Activated B cell treated with CpG ODN at 0.5 μM for 24 hours (primary cell): ENCODE measurements at regions not wholly inside any gene's neighbourhood (a gene's known extent, or its start where the extent isn't known, plus 50 kb on each side); places are given as distances from the start of the nearest gene placed in this dataset.

Experiments
- ATAC-seq: fragments of 200-7000 bp; cut with Tn5 transposase; one replicate; pipeline ENCODE4 v1.10.0; 2021; ENCODE audit warnings: low read depth, mild to moderate bottlenecking, moderate library complexity
- CTCF ChIA-PET: fragments of 350-600 bp; sonication (Branson Sonifier 250); formaldehyde crosslinking; loops from one replicate; lab custom pipeline; 2021; ENCODE audit warnings: antibody characterized with exemption; lab: Charles Lee
- POLR2A ChIA-PET: fragments of 350-600 bp; sonication (Branson Sonifier 250); formaldehyde crosslinking; loops from one replicate; lab custom pipeline; 2021; ENCODE audit warnings: antibody characterized with exemption; lab: Charles Lee
- DNase-seq: peaks from one replicate; pipeline ENCODE4 v3.0.0; 2022
- H3K27ac Mint-ChIP-seq: one replicate; pipeline ENCODE4 v1.8.0; 2020; ENCODE audit warnings: mixed read lengths
- H3K27me3 Mint-ChIP-seq: one replicate; pipeline ENCODE4 v1.8.0; 2021; ENCODE audit warnings: mixed read lengths
- H3K36me3 Mint-ChIP-seq: one replicate; pipeline ENCODE4 v1.8.0; 2021; ENCODE audit warnings: low read depth, mixed read lengths
- H3K4me1 Mint-ChIP-seq: one replicate; pipeline ENCODE4 v1.8.0; 2021; ENCODE audit warnings: mixed read lengths
- H3K4me3 Mint-ChIP-seq: one replicate; pipeline ENCODE4 v1.8.0; 2020; ENCODE audit warnings: mild to moderate bottlenecking, mixed read lengths
- H3K9me3 Mint-ChIP-seq: one replicate; pipeline ENCODE4 v1.8.0; 2020; ENCODE audit warnings: mixed read lengths
- intact Hi-C: fragments of 100-400 bp; cut with micrococcal nuclease; formaldehyde crosslinking; loops from one replicate; pipeline ENCODE4 v1.15.1; 2024
- TF ChIP-seq, protein P1 (sequence below): fragments of 200-600 bp; IDR thresholded peaks from one replicate; pipeline ENCODE4 v1.8.0; 2022; ENCODE audit warnings: antibody characterized with exemption, mild to moderate bottlenecking

DNA sequence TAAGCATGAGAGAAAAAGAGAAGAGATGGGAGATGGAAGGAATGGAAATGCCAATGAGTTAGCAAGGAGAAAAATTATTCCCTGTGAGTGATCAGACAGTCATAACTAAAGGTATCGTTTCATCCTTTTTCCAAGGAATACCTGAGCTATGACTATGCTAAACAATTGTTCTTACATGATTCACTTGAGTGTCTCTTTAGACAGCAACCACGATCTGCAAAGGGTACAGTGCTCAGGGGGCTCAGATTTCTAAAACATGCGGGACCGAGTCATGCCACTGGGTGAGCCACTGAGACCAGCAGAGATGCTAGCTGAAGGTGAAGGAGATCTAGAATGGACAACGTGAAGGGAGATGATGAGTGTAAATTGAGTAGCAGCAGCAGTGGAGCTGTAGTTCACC, 78.0 kb upstream of the CTTNBP2 start:
- POLR2A ChIA-PET = no interaction called here
- CTCF ChIA-PET = no interaction called here
- Mint-ChIP-seq H3K4me1 (no peaks in the 10 kb centered on the region), H3K4me3 (no peak overlapping the region), H3K27ac (no peak overlapping the region), H3K9me3 (peaks cover 2% of the 10 kb centered on the region), H3K27me3 (no peaks in the 10 kb centered on the region), H3K36me3 (no peaks in the 10 kb centered on the region)
- ATAC-seq (no peak), DNase-seq (no peak)
- TF ChIP-seq, protein P1, sequence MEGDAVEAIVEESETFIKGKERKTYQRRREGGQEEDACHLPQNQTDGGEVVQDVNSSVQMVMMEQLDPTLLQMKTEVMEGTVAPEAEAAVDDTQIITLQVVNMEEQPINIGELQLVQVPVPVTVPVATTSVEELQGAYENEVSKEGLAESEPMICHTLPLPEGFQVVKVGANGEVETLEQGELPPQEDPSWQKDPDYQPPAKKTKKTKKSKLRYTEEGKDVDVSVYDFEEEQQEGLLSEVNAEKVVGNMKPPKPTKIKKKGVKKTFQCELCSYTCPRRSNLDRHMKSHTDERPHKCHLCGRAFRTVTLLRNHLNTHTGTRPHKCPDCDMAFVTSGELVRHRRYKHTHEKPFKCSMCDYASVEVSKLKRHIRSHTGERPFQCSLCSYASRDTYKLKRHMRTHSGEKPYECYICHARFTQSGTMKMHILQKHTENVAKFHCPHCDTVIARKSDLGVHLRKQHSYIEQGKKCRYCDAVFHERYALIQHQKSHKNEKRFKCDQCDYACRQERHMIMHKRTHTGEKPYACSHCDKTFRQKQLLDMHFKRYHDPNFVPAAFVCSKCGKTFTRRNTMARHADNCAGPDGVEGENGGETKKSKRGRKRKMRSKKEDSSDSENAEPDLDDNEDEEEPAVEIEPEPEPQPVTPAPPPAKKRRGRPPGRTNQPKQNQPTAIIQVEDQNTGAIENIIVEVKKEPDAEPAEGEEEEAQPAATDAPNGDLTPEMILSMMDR = no peak
- intact Hi-C loops = no loop called here

GRCh38 chr7:117951691-117952280, 78.5 kb upstream of the CTTNBP2 start:
- intact Hi-C loops = no loop called here
- no peak for DNase-seq
- ATAC-seq = no peak
- no peak overlapping the region for H3K4me3 Mint-ChIP-seq
- H3K9me3 Mint-ChIP-seq = peaks cover 2% of the 10 kb centered on the region
- peaks cover under 1% of the 10 kb centered on the region for H3K27me3 Mint-ChIP-seq
- ChIA-PET CTCF (no interaction called here), POLR2A (no interaction called here)
- H3K4me1 Mint-ChIP-seq = no peaks in the 10 kb centered on the region
- H3K36me3 Mint-ChIP-seq = no peaks in the 10 kb centered on the region
- TF ChIP-seq, protein P1 = no peak
- H3K27ac Mint-ChIP-seq = no peak overlapping the region

DNA sequence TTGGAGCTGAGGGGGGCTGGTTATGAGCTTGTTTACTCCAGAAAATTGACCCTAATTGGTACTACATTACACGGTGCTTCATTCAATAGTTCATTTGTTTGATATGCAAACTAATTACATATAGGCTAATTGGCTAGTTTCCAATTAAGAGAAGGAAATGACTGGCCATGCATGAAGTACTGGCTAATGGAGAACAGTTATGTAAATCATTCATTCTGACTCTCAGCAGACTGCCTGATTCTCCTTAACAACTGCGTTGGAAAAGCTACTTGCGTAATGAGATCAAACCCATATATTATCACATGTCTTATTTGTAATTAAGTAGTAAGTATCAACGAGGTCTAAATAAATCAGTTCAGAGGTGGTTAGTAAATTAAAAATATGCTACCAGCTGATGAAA, 81.8 kb upstream of the CTTNBP2 start:
- H3K4me3 Mint-ChIP-seq = no peak overlapping the region
- peaks cover 2% of the 10 kb centered on the region for H3K27me3 Mint-ChIP-seq
- H3K36me3 Mint-ChIP-seq = no peaks in the 10 kb centered on the region
- ChIA-PET CTCF (no interaction called here), POLR2A (no interaction called here)
- no peak overlapping the region for H3K27ac Mint-ChIP-seq
- DNase-seq (no peak), ATAC-seq (no peak)
- TF ChIP-seq, protein P1 = no peak
- H3K4me1 Mint-ChIP-seq = no peaks in the 10 kb centered on the region
- intact Hi-C loops = no loop called here
- peaks cover 2% of the 10 kb centered on the region for H3K9me3 Mint-ChIP-seq

DNA sequence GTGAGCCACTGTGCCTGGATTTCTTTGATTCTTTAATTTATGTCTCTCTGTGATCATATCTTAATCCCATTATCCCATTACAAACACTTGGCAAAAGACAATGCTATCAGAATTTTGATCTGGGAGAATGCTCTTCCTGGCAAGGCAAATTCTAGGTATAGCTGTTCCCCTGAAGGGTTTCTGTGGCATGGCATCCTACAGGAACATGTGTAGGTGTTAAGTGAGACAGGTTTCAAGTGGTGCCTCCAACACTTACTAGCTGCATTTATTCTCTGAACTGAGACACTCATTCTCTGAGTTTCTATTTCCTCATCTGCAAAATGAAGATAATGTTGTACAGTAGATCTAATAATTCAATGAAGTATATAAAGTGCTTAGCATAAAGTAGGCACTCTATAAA, 87.1 kb upstream of the CTTNBP2 start:
- no peaks in the 10 kb centered on the region for H3K9me3 Mint-ChIP-seq
- intact Hi-C loops = no loop called here
- no peaks in the 10 kb centered on the region for H3K4me1 Mint-ChIP-seq
- no peak for ATAC-seq
- POLR2A ChIA-PET = no interaction called here
- TF ChIP-seq, protein P1 = no peak
- H3K36me3 Mint-ChIP-seq = no peaks in the 10 kb centered on the region
- H3K4me3 Mint-ChIP-seq = no peak overlapping the region
- no peak for DNase-seq
- no peak overlapping the region for H3K27ac Mint-ChIP-seq
- peaks cover 2% of the 10 kb centered on the region for H3K27me3 Mint-ChIP-seq
- CTCF ChIA-PET = no interaction called here

DNA sequence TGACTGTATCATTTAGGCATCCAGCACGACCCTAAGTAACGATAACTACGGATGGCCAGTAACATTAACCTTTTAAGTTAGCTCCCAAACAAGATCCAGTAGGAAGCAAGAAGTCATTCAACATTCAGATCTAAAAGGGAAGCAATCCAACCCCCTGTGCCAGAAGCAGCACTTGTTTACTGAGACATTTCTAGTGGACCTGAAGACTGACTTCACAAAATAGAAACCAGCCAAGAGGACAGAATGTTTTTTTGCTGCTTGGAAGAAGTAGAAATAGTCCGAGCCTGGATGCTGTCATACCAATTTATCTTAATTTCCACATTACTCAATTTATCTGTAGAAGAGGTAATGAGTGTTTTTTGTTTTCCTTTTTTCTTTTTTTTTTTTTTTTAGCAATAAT, 88.0 kb upstream of the CTTNBP2 start:
- ATAC-seq = no peak
- H3K27ac Mint-ChIP-seq = no peak overlapping the region
- ChIA-PET POLR2A (interaction anchor here (0.7 kb wide), 1 partner anchor 226 kb away, joined by 4 read pairs; no protein-coding TSS in a partner anchor), CTCF (no interaction called here)
- H3K36me3 Mint-ChIP-seq = no peaks in the 10 kb centered on the region
- H3K9me3 Mint-ChIP-seq = no peaks in the 10 kb centered on the region
- no peak overlapping the region for H3K4me3 Mint-ChIP-seq
- intact Hi-C loops = no loop called here
- H3K27me3 Mint-ChIP-seq = peaks cover 2% of the 10 kb centered on the region
- TF ChIP-seq, protein P1 = no peak
- no peaks in the 10 kb centered on the region for H3K4me1 Mint-ChIP-seq
- no peak for DNase-seq
